Natural killer cell (primary cell): ENCODE measurements at regions not wholly inside any gene's neighbourhood (a gene's known extent, or its start where the extent isn't known, plus 50 kb on each side); places are given as distances from the start of the nearest gene placed in this dataset.

ENCODE experiments used
- ATAC-seq, 3 donors: fragments of 150-1000 bp in 2 of 3; fragments of 200-7000 bp in 1 of 3; cut with Tn5 transposase; 1 replicate in 1 of 3; 2 replicates in 2 of 3; pipeline ENCODE4 v1.10.0; 2021; ENCODE audit warnings: mild to moderate bottlenecking in 2 of 3, moderate library complexity in 2 of 3
- DNase-seq, 2 donors: peaks; one replicate each; pipeline versions ENCODE4 v3.0.0 to v3.0.0-alpha.2; 2013 to 2021; ENCODE audit warnings: mixed read lengths in 1 of 2
- H3K27ac ChIP-seq: one replicate; pipeline ENCODE4 v1.5.1; 2013; ENCODE audit warnings: mild to moderate bottlenecking, low read length
- H3K27me3 ChIP-seq: one replicate; pipeline ENCODE4 v1.6.1; 2013; ENCODE audit warnings: low read length; ENCODE audit not compliant: control insufficient read depth, insufficient read depth
- H3K36me3 ChIP-seq: one replicate; pipeline ENCODE4 v1.6.1; 2013; ENCODE audit warnings: low read length; ENCODE audit not compliant: control insufficient read depth, insufficient read depth
- H3K4me1 ChIP-seq: one replicate; pipeline ENCODE4 v1.6.1; 2013; ENCODE audit warnings: low read length; ENCODE audit not compliant: control insufficient read depth, insufficient read depth
- H3K4me3 ChIP-seq: one replicate; pipeline ENCODE4 v1.5.1; 2013; ENCODE audit warnings: low read length
- H3K9me3 ChIP-seq: one replicate; pipeline ENCODE4 v1.6.1; 2013; ENCODE audit warnings: low read length; ENCODE audit not compliant: control insufficient read depth, insufficient read depth
- H3K27ac Mint-ChIP-seq, 2 donors: one replicate each; pipeline ENCODE4 v1.8.0; 2022; ENCODE audit warnings: mild to moderate bottlenecking in 2 of 2, mixed read lengths in 2 of 2, moderate library complexity in 1 of 2
- H3K27me3 Mint-ChIP-seq, 2 donors: one replicate each; pipeline ENCODE4 v1.8.0; 2022; ENCODE audit warnings: low read depth in 2 of 2, mixed read lengths in 2 of 2
- H3K36me3 Mint-ChIP-seq: one replicate; pipeline ENCODE4 v1.8.0; 2022; ENCODE audit warnings: mixed read lengths
- H3K4me1 Mint-ChIP-seq, 2 donors: one replicate each; pipeline ENCODE4 v1.8.0; 2022; ENCODE audit warnings: mixed read lengths in 2 of 2
- H3K4me3 Mint-ChIP-seq: one replicate; pipeline ENCODE4 v1.8.0; 2022; ENCODE audit warnings: mild to moderate bottlenecking, moderate library complexity, mixed read lengths
- H3K9me3 Mint-ChIP-seq, 2 donors: one replicate each; pipeline ENCODE4 v1.8.0; 2022; ENCODE audit warnings: mixed read lengths in 2 of 2
- WGBS: methylation state at CpG from one replicate; pipeline ENCODE4 v1.1.7; 2013; ENCODE audit warnings: missing lambda C conversion rate; ENCODE audit not compliant: insufficient coverage; 5-methylcytosine and 5-hydroxymethylcytosine counted together
- intact Hi-C: fragments of 100-400 bp; cut with micrococcal nuclease; formaldehyde crosslinking; loops from one replicate; pipeline ENCODE4 v1.14.2; 2022
- TF ChIP-seq, protein P1 (sequence below): fragments of 200-600 bp; IDR thresholded peaks from one replicate; pipeline ENCODE4 v1.8.0; 2022; ENCODE audit warnings: antibody characterized with exemption

DNA sequence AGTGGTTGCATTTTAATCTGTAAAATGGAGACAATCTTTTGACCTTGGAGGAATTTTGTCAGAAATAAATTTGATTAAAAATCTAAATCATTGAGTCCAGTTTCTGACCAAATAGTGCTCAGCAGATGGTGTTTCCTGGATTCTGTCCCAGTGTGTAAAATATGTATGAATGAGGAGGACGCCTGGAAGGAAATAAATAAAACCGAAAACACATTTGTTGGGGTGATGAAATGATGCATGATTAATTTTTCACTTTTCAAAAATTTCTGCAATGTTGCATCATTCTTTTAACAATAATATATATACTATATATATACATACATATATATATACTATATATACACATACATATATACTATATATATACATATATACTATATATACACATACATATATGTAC lies 261.1 kb upstream of the TRIB2 start:
- Mint-ChIP-seq H3K36me3 (no peaks in the 10 kb centered on the region), H3K27me3 (no peaks in the 10 kb centered on the region), H3K27ac (no peak overlapping the region), H3K9me3 (peaks cover 0 to 2% of the 10 kb centered on the region in 2 donors), H3K4me1 (peaks cover 45 to 47% of the 10 kb centered on the region in 2 donors), H3K4me3 (peak overlapping the region; percentile 32)
- Histone ChIP-seq H3K36me3 (no peaks in the 10 kb centered on the region), H3K4me1 (peaks cover 14% of the 10 kb centered on the region), H3K27me3 (no peaks in the 10 kb centered on the region), H3K27ac (no peak overlapping the region), H3K4me3 (no peak overlapping the region), H3K9me3 (no peaks in the 10 kb centered on the region)
- TF ChIP-seq, protein P1, sequence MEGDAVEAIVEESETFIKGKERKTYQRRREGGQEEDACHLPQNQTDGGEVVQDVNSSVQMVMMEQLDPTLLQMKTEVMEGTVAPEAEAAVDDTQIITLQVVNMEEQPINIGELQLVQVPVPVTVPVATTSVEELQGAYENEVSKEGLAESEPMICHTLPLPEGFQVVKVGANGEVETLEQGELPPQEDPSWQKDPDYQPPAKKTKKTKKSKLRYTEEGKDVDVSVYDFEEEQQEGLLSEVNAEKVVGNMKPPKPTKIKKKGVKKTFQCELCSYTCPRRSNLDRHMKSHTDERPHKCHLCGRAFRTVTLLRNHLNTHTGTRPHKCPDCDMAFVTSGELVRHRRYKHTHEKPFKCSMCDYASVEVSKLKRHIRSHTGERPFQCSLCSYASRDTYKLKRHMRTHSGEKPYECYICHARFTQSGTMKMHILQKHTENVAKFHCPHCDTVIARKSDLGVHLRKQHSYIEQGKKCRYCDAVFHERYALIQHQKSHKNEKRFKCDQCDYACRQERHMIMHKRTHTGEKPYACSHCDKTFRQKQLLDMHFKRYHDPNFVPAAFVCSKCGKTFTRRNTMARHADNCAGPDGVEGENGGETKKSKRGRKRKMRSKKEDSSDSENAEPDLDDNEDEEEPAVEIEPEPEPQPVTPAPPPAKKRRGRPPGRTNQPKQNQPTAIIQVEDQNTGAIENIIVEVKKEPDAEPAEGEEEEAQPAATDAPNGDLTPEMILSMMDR = no peak
- no peak for DNase-seq
- intact Hi-C loops = loop anchor here (2.0 to 5.0 kb wide), 3 partner anchors 47 to 261 kb away; partner anchors contain the start of gene TRIB2
- WGBS = 57% methylated on average over 1 of the region's 2 CpGs
- ATAC-seq = no peak

- 9% methylated on average over 7 of the region's 7 CpGs for WGBS
- H3K4me3 Mint-ChIP-seq = peak overlapping the region; percentile 91
- H3K9me3 ChIP-seq = no peaks in the 10 kb centered on the region
- no peaks in the 10 kb centered on the region for H3K27me3 Mint-ChIP-seq
- no peaks in the 10 kb centered on the region for H3K27me3 ChIP-seq
- peak overlapping the region; percentile 85 for H3K27ac ChIP-seq
- H3K27ac Mint-ChIP-seq = peak overlapping the region; percentile 93 to 96
- ATAC-seq (peak; percentile 89 to 94 (median 93)), DNase-seq (peak; percentile 68 to 70)
- H3K4me1 ChIP-seq = peaks cover 13% of the 10 kb centered on the region
- no peaks in the 10 kb centered on the region for H3K36me3 Mint-ChIP-seq
- H3K9me3 Mint-ChIP-seq = peaks cover 0 to 2% of the 10 kb centered on the region in 2 donors
- TF ChIP-seq, protein P1 = no peak
- intact Hi-C loops = loop anchor here (2.0 to 5.0 kb wide), 3 partner anchors 46 to 260 kb away; partner anchors contain the start of gene TRIB2
- H3K4me3 ChIP-seq = peak overlapping the region; percentile 35
- peaks cover 37 to 39% of the 10 kb centered on the region in 2 donors for H3K4me1 Mint-ChIP-seq
- H3K36me3 ChIP-seq = no peaks in the 10 kb centered on the region
Measured at GRCh38 chr2:12456293-12457106, 260.2 kb upstream of the TRIB2 start.

GRCh38 chr2:12457831-12458230 lies 258.9 kb upstream of the TRIB2 start:
- no peak for DNase-seq
- Histone ChIP-seq H3K36me3 (no peaks in the 10 kb centered on the region), H3K27ac (no peak overlapping the region), H3K27me3 (no peaks in the 10 kb centered on the region), H3K4me3 (no peak overlapping the region), H3K4me1 (peaks cover 8% of the 10 kb centered on the region), H3K9me3 (no peaks in the 10 kb centered on the region)
- Mint-ChIP-seq H3K4me1 (peaks cover 27 to 30% of the 10 kb centered on the region in 2 donors), H3K27me3 (no peaks in the 10 kb centered on the region), H3K9me3 (peaks cover 0 to 2% of the 10 kb centered on the region in 2 donors), H3K27ac (peak overlapping the region; percentile 93 to 96), H3K36me3 (no peaks in the 10 kb centered on the region), H3K4me3 (peak overlapping the region; percentile 91)
- WGBS = 92% methylated on average over 3 of the region's 3 CpGs
- no peak for ATAC-seq
- intact Hi-C loops = loop anchor here (2.0 to 5.0 kb wide), 3 partner anchors 44 to 259 kb away; partner anchors contain the start of gene TRIB2
- TF ChIP-seq, protein P1 = no peak
